Endometrium (tissue), 2 donors: ENCODE measurements at regions not wholly inside any gene's neighbourhood (a gene's known extent, or its start where the extent isn't known, plus 50 kb on each side); places are given as distances from the start of the nearest gene placed in this dataset.

ENCODE experiments used
- FAIRE-seq: peaks from 2 replicates; lab custom pipeline; 2012; peaks lifted over from hg19 to GRCh38; lab: Jason Lieb, UNC
- donor health status: control.
- donor health status: control.

DNA sequence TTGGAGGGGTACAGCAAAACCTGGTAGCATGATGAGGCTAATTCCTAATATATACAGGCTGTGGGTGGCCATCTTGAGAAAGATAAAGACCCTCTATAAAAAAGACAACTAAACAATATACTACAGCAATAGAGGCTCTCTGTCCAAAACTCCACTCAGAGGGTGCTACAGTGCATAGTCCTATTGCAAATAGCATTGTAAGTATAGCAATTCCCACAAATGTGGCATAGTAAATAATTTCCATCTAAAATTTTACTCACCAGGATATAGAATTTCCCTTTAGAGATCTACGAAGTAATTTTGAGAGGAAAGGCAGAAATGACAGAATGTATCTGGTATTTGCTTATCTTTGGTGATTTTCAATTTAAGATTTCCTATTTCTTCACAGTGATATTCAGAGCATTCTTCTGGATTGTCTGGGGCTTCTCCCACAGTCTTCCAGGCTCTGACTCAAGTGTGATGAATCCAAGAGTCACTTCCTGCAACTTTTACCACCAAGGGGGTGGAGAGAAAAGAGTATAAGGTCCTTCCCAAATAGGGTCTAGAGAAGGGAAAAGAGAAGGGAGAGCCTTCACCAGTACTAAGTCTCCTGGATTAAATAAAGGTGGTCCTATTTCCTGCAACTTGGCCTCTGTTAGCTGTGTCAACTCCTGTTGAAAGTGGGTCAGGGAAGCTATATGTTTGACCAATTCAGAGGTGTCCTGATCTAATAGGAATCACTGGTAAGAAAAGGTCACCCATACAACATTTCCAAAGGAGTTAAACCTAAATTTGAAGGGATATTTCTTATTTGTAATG lies 1054.7 kb upstream of the CNTN5 start:
- no peak for FAIRE-seq

- no peak for FAIRE-seq
These were observed 1053.8 kb upstream of the CNTN5 start for GRCh38 chr11:97966901-97967300.

GRCh38 chr11:97968071-97968470 lies 1052.7 kb upstream of the CNTN5 start:
- no peak for FAIRE-seq

DNA sequence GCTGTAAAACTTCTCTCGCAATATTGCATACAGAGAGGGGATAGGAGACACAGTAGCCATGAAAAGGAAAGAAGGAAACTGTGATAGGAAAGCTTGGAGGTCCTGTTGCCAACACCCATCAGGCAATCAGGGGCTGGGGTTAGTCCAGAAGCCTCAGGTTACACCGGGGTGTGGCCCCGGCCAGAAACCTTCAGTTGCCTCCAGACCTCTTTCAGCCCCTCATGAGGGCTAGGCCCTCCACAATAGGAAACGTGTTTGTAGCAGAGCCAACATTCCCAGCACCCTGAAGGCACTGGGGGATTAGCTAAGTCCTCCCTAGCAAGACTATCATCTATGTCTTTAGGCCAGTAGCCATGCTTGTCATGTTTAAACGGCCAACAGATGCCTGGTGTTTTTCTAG lies 1048.0 kb upstream of the CNTN5 start:
- no peak for FAIRE-seq

DNA sequence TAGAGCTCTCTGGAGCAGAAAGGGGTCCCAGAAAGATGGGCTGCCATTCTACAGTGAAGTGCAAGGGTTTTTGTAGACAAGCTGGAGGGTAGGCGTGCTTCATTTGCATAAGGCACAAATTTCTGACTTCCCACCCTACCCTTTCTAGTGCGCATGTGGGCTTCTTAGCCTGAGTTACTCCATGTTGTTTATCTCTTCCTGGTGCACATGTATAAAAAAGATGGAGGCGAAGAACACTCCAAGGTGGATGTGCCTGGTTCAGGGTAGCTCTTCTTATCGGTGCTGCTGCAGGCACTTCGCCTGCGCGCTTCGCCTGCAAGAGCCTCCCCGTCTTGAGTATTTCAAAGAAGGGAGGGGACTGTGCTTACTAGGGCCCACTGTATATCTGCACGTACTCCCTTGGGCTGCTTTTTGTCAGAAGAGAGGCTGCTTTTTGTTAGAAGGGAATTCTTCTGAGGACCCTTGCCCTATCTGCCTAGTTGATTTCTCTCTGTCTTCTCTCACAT lies 1047.3 kb upstream of the CNTN5 start:
- no peak for FAIRE-seq

GRCh38 chr11:97974798-97975498 lies 1045.8 kb upstream of the CNTN5 start:
- no peak for FAIRE-seq

- FAIRE-seq = no peak
These were observed 1043.0 kb upstream of the CNTN5 start for GRCh38 chr11:97977726-97978125.

DNA sequence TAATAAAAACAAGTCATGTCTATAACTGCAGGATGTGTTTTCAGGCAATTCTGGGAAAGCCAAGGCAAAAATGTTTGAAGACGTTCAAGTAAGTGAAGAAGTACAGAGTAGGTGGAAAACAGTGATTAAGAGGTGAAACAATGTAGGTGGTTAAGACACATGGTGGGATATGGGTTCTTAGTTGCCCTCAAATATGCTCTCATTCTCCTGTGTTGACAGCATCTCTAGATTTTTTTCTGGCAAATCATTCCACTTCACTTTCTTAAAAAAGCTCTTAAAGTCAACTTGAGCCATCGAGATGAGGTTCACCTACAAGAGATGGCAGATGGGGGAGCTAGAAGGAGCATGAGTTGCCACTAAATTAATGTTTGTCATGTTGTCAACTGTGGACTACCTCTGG lies 1041.0 kb upstream of the CNTN5 start:
- no peak for FAIRE-seq

DNA sequence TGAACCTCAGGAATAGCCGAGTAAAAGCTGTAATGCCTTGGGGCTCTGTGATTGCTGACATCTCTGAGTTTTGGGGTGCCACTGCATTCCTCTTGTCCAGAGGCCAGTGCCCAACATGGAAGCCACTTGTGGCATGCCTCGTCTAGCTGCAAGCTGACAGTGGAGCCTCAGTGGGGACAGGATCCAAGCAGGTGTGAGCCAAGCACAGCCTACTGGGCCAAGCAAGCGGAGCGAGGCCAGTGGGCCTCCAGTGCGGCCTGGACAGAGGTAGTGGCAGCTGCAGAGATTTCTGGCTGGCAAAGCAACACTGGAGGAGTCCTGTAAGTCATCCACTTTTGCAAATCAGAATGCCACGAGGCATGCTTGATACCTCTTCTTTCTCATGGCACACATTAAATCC lies 1038.2 kb upstream of the CNTN5 start:
- FAIRE-seq = no peak

GRCh38 chr11:97989121-97989520 lies 1031.6 kb upstream of the CNTN5 start:
- FAIRE-seq = peak; percentile 74

GRCh38 chr11:97990162-97990920 lies 1030.4 kb upstream of the CNTN5 start:
- FAIRE-seq = peak; percentile 72

DNA sequence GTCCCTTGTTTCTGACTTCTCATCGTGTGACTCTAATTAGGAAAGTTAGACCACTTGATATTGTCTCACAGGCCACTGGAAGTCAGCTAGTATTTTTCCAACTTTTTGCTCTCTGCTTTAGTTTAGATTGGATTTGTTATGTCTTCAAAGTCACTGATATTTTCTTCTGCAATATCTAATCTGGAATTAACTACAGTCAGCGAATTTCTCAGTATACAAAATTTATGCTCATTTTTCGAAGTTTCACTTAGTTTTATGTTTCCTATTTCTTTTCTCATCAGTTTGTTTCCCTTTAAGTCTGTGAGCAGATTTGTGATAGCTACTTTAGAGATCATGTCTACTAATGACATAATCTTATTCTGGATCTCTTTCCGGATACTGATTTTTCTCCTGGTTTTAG lies 1027.2 kb upstream of the CNTN5 start:
- no peak for FAIRE-seq

- no peak for FAIRE-seq
These were observed 1024.9 kb upstream of the CNTN5 start for GRCh38 chr11:97995874-97996273.

DNA sequence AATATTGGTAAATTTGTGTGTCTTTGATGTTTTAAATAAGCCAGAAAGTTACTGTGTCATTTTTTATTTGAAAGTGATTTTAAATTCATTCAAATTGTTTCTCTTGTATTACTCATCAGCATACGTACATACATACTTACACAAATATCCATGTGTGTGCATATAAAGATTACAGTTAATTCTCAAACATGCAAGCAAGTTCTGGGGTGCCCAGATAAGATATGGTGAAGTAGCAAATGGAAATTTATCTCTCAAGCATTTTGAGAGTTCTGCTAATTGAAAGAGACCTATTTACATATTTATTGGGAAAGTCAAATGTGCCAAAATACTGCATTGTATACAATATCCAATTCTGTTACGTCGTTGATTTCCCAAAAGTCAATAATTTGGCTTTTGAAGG lies 1024.0 kb upstream of the CNTN5 start:
- no peak for FAIRE-seq

GRCh38 chr11:98003606-98004371 lies 1017.0 kb upstream of the CNTN5 start:
- peak; percentile 26 for FAIRE-seq

GRCh38 chr11:98007072-98007471 lies 1013.7 kb upstream of the CNTN5 start:
- no peak for FAIRE-seq

GRCh38 chr11:98027652-98028051 lies 993.1 kb upstream of the CNTN5 start:
- FAIRE-seq = no peak

DNA sequence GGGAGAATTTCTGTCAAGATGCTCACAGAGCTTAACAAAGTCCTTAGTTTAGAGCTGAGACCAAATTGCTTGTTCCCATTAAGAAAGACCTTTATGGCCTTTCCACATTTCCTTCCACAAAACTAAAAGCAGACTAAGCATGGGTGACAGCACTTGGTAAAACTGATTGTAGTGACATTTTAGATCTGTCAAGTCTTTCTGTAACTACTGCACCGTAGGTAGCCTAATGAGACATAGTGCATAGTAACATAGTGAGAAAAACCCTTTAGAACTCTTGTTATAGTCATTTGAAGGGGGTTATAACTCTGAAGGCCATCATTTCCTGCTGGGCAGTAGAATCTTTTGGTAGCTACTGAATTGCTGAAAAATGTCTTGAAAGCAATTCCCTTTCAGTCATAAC lies 990.9 kb upstream of the CNTN5 start:
- no peak for FAIRE-seq

GRCh38 chr11:98036810-98037209 lies 983.9 kb upstream of the CNTN5 start:
- FAIRE-seq = peak; percentile 88

DNA sequence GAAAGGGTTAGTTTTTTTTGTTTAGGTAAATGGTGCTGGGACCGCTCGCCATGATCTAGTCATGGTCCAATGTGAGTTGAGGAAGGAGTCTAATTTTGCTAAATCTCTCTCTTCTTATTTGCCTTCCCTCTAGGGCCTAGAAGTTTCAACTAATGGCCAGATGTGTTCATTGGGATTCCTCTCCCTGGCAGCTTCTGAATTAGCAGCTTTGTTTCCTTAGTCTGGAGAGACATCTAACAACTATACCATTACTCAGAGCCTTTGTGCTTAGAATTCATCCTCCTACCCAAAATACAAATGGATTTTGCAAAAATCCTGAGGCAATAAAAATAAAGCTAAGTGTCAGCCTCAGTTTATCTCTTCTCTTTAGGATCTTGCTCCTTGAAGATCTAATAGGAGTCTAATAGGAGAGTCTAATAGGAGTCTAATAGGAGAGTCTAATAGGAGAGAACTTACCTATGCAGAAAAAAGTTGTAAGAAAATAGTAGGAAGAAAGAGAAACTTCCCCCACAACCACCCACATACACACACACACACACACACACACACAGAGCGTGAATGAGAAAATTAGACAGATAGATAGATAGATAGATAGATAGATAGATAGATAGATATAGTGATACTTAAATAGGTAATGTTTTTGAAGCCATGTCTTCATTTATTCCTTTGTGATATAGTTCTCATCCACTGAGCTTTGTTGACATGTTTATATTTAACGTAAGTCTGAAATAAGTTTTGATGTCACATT lies 980.5 kb upstream of the CNTN5 start:
- no peak for FAIRE-seq

- FAIRE-seq = no peak
These were observed 973.1 kb upstream of the CNTN5 start for GRCh38 chr11:98047647-98048046.
